Loucy (cell line): ENCODE measurements at regions not wholly inside any gene's neighbourhood (a gene's known extent, or its start where the extent isn't known, plus 50 kb on each side); places are given as distances from the start of the nearest gene placed in this dataset.

ENCODE experiments used
- H2AFZ ChIP-seq: fragments of 200-600 bp; sonication (generic); 2 replicates; pipeline ENCODE4 v1.6.0; 2016; ENCODE audit warnings: antibody characterized with exemption, mild to moderate bottlenecking, low read length, moderate library complexity
- H3F3A ChIP-seq: fragments of 200-600 bp; 2 replicates; pipeline ENCODE4 v1.6.0; 2016; ENCODE audit warnings: antibody characterized with exemption, low read depth, mild to moderate bottlenecking
- H3K27me3 ChIP-seq: fragments of 200-600 bp; sonication (generic); 2 replicates; pipeline ENCODE4 v1.6.1; 2014; ENCODE audit warnings: low read length, mild to moderate bottlenecking; ENCODE audit not compliant: insufficient read depth, poor library complexity, severe bottlenecking
- H3K36me3 ChIP-seq: fragments of 200-600 bp; sonication (generic); 2 replicates; pipeline ENCODE4 v1.6.1; 2016; ENCODE audit warnings: low read length; ENCODE audit not compliant: insufficient read depth
- H3K4me1 ChIP-seq: fragments of 200-600 bp; sonication (generic); 2 replicates; pipeline ENCODE4 v1.5.1; 2014; ENCODE audit warnings: low read length, mild to moderate bottlenecking; ENCODE audit not compliant: insufficient read depth, poor library complexity, severe bottlenecking
- H3K4me2 ChIP-seq: fragments of 200-600 bp; sonication (generic); 2 replicates; pipeline ENCODE4 v1.6.0; 2014; ENCODE audit warnings: antibody characterized with exemption, low read length, low read depth, mild to moderate bottlenecking; ENCODE audit not compliant: poor library complexity, severe bottlenecking
- H3K4me3 ChIP-seq: fragments of 200-600 bp; sonication (generic); 2 replicates; pipeline ENCODE4 v1.5.1; 2014; ENCODE audit warnings: low read length, mild to moderate bottlenecking, mixed read lengths; ENCODE audit not compliant: poor library complexity, severe bottlenecking
- H3K79me2 ChIP-seq: fragments of 200-600 bp; sonication (generic); 2 replicates; pipeline ENCODE4 v1.6.1; 2014; ENCODE audit warnings: low read length; ENCODE audit not compliant: insufficient read depth
- H3K9ac ChIP-seq: fragments of 200-600 bp; sonication (generic); 2 replicates; pipeline ENCODE4 v1.6.0; 2014; ENCODE audit warnings: mild to moderate bottlenecking, low read depth, low read length, moderate library complexity; ENCODE audit not compliant: poor library complexity, severe bottlenecking
- H3K9me2 ChIP-seq: fragments of 200-600 bp; sonication (generic); replicated peaks from 2 replicates; pipeline ENCODE4 v1.6.1; 2016; ENCODE audit warnings: low read depth, low read length, mixed read lengths
- H3K9me3 ChIP-seq: fragments of 200-600 bp; sonication (generic); 2 replicates; pipeline ENCODE4 v1.6.1; 2014; ENCODE audit warnings: mild to moderate bottlenecking, antibody characterized with exemption, low read length, low read depth; ENCODE audit not compliant: insufficient read depth
- H4K20me1 ChIP-seq: fragments of 200-600 bp; sonication (generic); 2 replicates; pipeline ENCODE4 v1.6.0; 2014; ENCODE audit warnings: antibody characterized with exemption, low read length, mild to moderate bottlenecking; ENCODE audit not compliant: insufficient read depth, poor library complexity, severe bottlenecking
- EZH2phosphoT487 ChIP-seq: fragments of 200-600 bp; IDR thresholded peaks from 2 replicates; pipeline ENCODE4 v1.6.1; 2018; ENCODE audit warnings: antibody characterized with exemption, mild to moderate bottlenecking, moderate library complexity, borderline replicate concordance
- TF ChIP-seq, protein P1 (sequence below): fragments of 200-600 bp; sonication (generic); conservative IDR thresholded peaks from 2 replicates; pipeline ENCODE4 v1.5.1; 2014; ENCODE audit warnings: mild to moderate bottlenecking, antibody characterized with exemption, low read length

DNA sequence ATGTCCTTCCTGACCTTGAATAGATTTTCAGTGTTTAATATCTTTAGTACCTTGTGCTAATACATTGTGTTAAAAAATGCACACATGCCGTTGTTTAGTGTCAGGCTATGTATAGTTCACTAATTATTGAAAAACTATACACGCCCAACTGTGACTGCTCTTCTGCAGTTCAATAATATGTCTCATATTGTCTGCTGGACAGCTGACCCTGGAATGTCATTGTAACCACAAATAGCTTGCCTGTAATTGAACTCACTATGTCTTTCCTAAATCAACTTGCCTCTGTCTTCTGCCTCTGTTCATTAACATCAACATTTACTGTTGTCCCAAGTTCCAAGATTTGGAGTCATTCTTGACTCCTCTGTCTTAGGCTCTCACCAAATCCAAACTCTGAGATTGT lies 114.5 kb downstream of the TMA16 start:
- Histone ChIP-seq H3K27me3 (no peaks in the 10 kb centered on the region), H3K4me3 (no peak overlapping the region), H3K9me3 (no peaks in the 10 kb centered on the region), H3K36me3 (no peaks in the 10 kb centered on the region), H4K20me1 (no peaks in the 10 kb centered on the region), H3K9ac (no peak overlapping the region), H3F3A (no peaks in the 10 kb centered on the region), H3K4me2 (no peak overlapping the region), H3K4me1 (no peaks in the 10 kb centered on the region), H3K9me2 (no peaks in the 10 kb centered on the region), H2AFZ (no peak overlapping the region), H3K79me2 (no peaks in the 10 kb centered on the region)
- TF ChIP-seq EZH2phosphoT487, result no peak

DNA sequence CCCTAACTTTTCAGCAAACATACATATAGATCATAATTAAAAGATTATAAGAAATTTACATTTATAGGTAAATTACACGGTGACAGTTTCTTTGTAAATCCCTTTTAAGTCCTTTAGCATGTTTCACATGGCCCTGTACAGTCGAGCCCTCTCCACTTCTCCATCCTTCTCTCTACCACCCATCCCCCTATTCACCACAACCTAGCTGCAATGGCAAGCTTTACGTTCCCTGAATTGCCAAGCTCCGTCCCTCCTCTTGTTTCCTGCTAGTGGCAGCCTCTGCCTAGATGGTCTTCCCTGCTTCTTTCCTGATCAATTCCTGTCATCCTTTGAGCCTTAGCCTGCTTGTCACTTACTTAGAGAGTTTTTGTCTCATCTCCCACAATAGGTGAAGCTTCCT lies 116.2 kb downstream of the TMA16 start:
- H4K20me1 ChIP-seq, result no peaks in the 10 kb centered on the region
- H3F3A ChIP-seq, result no peaks in the 10 kb centered on the region
- no peaks in the 10 kb centered on the region for H3K27me3 ChIP-seq
- TF ChIP-seq, protein P1, sequence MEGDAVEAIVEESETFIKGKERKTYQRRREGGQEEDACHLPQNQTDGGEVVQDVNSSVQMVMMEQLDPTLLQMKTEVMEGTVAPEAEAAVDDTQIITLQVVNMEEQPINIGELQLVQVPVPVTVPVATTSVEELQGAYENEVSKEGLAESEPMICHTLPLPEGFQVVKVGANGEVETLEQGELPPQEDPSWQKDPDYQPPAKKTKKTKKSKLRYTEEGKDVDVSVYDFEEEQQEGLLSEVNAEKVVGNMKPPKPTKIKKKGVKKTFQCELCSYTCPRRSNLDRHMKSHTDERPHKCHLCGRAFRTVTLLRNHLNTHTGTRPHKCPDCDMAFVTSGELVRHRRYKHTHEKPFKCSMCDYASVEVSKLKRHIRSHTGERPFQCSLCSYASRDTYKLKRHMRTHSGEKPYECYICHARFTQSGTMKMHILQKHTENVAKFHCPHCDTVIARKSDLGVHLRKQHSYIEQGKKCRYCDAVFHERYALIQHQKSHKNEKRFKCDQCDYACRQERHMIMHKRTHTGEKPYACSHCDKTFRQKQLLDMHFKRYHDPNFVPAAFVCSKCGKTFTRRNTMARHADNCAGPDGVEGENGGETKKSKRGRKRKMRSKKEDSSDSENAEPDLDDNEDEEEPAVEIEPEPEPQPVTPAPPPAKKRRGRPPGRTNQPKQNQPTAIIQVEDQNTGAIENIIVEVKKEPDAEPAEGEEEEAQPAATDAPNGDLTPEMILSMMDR, result no peak
- no peak for TF ChIP-seq EZH2phosphoT487
- H3K4me2 ChIP-seq, result no peak overlapping the region
- H2AFZ ChIP-seq, result no peak overlapping the region
- H3K4me3 ChIP-seq, result no peak overlapping the region
- no peaks in the 10 kb centered on the region for H3K4me1 ChIP-seq
- no peaks in the 10 kb centered on the region for H3K36me3 ChIP-seq
- no peak overlapping the region for H3K9ac ChIP-seq
- no peaks in the 10 kb centered on the region for H3K79me2 ChIP-seq
- H3K9me3 ChIP-seq, result no peaks in the 10 kb centered on the region
- H3K9me2 ChIP-seq, result no peaks in the 10 kb centered on the region

DNA sequence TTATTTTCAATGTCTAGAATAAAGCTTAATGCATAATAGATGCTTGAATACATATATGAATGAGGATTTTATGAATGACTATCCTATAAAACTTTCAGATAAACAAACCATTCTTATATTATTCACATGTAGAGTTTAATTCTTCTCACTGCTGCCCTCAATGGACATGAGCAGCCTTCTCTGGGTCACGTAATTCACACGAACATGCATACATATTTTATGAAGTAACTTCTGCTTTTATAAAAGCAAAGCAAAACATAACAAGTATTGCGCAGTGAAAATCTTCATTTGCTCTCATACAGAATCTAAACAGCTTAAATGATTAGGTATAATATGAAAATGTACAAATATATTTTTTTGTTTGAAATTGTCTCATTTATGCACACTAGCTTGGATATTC lies 116.7 kb downstream of the TMA16 start:
- Histone ChIP-seq H3K36me3 (no peaks in the 10 kb centered on the region), H4K20me1 (no peaks in the 10 kb centered on the region), H3K27me3 (no peaks in the 10 kb centered on the region), H3K4me3 (no peak overlapping the region), H3K9ac (no peak overlapping the region), H3K79me2 (no peaks in the 10 kb centered on the region), H3K9me2 (no peaks in the 10 kb centered on the region), H2AFZ (no peak overlapping the region), H3K9me3 (no peaks in the 10 kb centered on the region), H3K4me2 (no peak overlapping the region), H3F3A (no peaks in the 10 kb centered on the region), H3K4me1 (no peaks in the 10 kb centered on the region)
- TF ChIP-seq EZH2phosphoT487, result no peak
- TF ChIP-seq, protein P1, result no peak

DNA sequence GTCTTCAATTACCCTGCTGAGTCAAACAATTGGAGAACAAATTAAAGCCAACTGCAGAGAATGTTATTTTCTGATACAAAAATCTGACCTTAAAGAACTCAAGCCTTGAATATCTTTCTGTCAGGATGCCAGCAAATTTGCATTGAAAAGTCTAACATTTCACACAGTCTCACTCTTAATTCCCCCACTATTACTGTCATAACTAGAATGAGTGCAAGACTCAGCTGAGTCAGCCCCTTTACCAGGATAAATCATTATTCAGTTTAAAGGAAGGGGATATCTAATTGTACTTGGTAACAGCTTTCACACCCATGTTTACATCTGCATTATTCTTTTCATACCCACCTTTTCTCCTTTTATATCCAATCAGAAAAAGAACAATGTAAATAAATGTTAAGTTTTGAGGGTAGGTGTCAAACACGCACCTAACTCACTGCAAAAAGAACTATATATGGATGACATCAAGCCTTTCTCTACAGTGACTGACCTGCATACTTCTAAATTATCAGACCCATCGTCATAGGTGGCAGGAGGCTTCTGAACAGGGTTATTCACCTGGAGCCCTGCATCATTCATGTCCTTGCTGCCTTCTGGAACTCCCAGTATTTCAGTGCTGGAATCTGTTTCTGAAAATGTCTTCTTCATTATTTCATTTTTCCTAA lies 117.4 kb downstream of the TMA16 start:
- H3K36me3 ChIP-seq, result no peaks in the 10 kb centered on the region
- H3K9me2 ChIP-seq, result no peaks in the 10 kb centered on the region
- H3K4me1 ChIP-seq, result no peaks in the 10 kb centered on the region
- no peak overlapping the region for H3K4me2 ChIP-seq
- TF ChIP-seq, protein P1, result no peak
- TF ChIP-seq EZH2phosphoT487, result no peak
- H3K27me3 ChIP-seq, result no peaks in the 10 kb centered on the region
- no peak overlapping the region for H3K4me3 ChIP-seq
- H2AFZ ChIP-seq, result no peak overlapping the region
- no peaks in the 10 kb centered on the region for H3K79me2 ChIP-seq
- no peaks in the 10 kb centered on the region for H3F3A ChIP-seq
- no peaks in the 10 kb centered on the region for H4K20me1 ChIP-seq
- no peak overlapping the region for H3K9ac ChIP-seq
- H3K9me3 ChIP-seq, result no peaks in the 10 kb centered on the region
